K562 (cell line): ENCODE measurements at regions not wholly inside any gene's neighbourhood (a gene's known extent, or its start where the extent isn't known, plus 50 kb on each side); places are given as distances from the start of the nearest gene placed in this dataset.
A peak's percentile ranks its signal among the peaks of the same experiment; 100 is the strongest.

ENCODE experiments used
- ATAC-seq: fragments of 200-7000 bp; cut with Tn5 transposase; 3 replicates; pipeline ENCODE4 v1.9.1; 2020; ENCODE audit warnings: moderate library complexity
- BruUV-seq: library from RNA; stranded (reverse); fragments of 400-500 nt; replicated peaks from 2 replicates; lab custom pipeline; 2021; lab: Mats Ljungman, UMichigan
- CTCF ChIA-PET: fragments of 300-600 bp; formaldehyde crosslinking; extraction: SDS; loops from one replicate; lab custom pipeline; 2021; ENCODE audit warnings: low intra/inter-chr PET ratio; lab: Yijun Ruan, JAX
- POLR2A ChIA-PET: fragments of 300-600, 350-650 bp; sonication (Branson Sonifier 250); formaldehyde crosslinking; extraction: SDS; loops from one replicate; lab custom pipeline; 2021; ENCODE audit warnings: antibody characterized with exemption, inconsistent platforms; lab: Yijun Ruan, JAX
- DNase-seq, 4 experiments: peaks; one replicate each; pipeline versions ENCODE4 v3.0.0 to v3.0.0-alpha.2; 2011 to 2018; ENCODE audit warnings: low spot score in 3 of 4, mixed read lengths in 3 of 4; ENCODE audit errors: extremely low read depth in 1 of 4
- FAIRE-seq: peaks from 2 replicates; lab custom pipeline; 2011; peaks lifted over from hg19 to GRCh38; lab: Jason Lieb, UNC
- H2AFZ ChIP-seq: 2 replicates; pipeline ENCODE4 v1.6.0; 2011; ENCODE audit warnings: low read depth, low read length, control low read depth, inconsistent platforms
- H3K27ac ChIP-seq: fragments of 200-600 bp; 3 replicates; pipeline ENCODE4 v1.8.0; 2011; ENCODE audit warnings: low read depth, mild to moderate bottlenecking, control low read depth, inconsistent platforms, low read length, moderate library complexity, mixed read lengths; ENCODE audit errors: extremely low read depth
- H3K27me3 ChIP-seq, 2 experiments: fragments of 300-600 bp in 1 of 2; 2 replicates in 1 of 2; 3 replicates in 1 of 2; pipeline versions ENCODE4 v1.6.0 to v1.8.0; 2011; ENCODE audit warnings: inconsistent platforms in 2 of 2, low read length in 2 of 2, mild to moderate bottlenecking in 1 of 2, mixed read lengths in 1 of 2, moderate library complexity in 1 of 2; ENCODE audit not compliant: control insufficient read depth in 2 of 2, insufficient read depth in 2 of 2
- H3K36me3 ChIP-seq: fragments of 300-600 bp; 3 replicates; pipeline ENCODE4 v1.8.0; 2011; ENCODE audit warnings: mild to moderate bottlenecking, low read length, inconsistent platforms; ENCODE audit not compliant: control insufficient read depth, insufficient read depth
- H3K4me1 ChIP-seq, 2 experiments: fragments of 200-600 bp in 1 of 2; replicated peaks in 1 of 2; 2 replicates in 1 of 2; 3 replicates in 1 of 2; pipeline versions ENCODE4 v1.5.1 to v1.8.0; 2011; ENCODE audit warnings: inconsistent platforms in 2 of 2, low read length in 2 of 2, mild to moderate bottlenecking in 1 of 2, mixed read lengths in 1 of 2, moderate library complexity in 1 of 2; ENCODE audit not compliant: control insufficient read depth in 2 of 2, insufficient read depth in 2 of 2
- H3K4me2 ChIP-seq: 2 replicates; pipeline ENCODE4 v1.6.1; 2011; ENCODE audit warnings: low read length, control low read depth, inconsistent platforms, mixed read lengths; ENCODE audit not compliant: insufficient read depth
- H3K4me3 ChIP-seq: fragments of 200-600 bp; sonication (generic), shearing (Covaris generic); 2 replicates; pipeline ENCODE4 v1.5.1; 2016; ENCODE audit warnings: control low read depth, inconsistent platforms
- H3K79me2 ChIP-seq: fragments of 200-600 bp; 3 replicates; pipeline ENCODE4 v1.8.0; 2011; ENCODE audit warnings: low read length, inconsistent platforms; ENCODE audit not compliant: control insufficient read depth, insufficient read depth
- H3K9ac ChIP-seq, 2 experiments: 2 replicates each; pipeline versions ENCODE4 v1.6.0 to v1.6.1; 2011; ENCODE audit warnings: low read depth in 2 of 2, low read length in 2 of 2, control low read depth in 1 of 2, inconsistent platforms in 1 of 2, mild to moderate bottlenecking in 1 of 2, mixed read lengths in 1 of 2; ENCODE audit not compliant: insufficient read depth in 1 of 2
- H3K9me1 ChIP-seq: one replicate; pipeline ENCODE4 v1.6.0; 2011; ENCODE audit warnings: inconsistent platforms, mild to moderate bottlenecking, low read length, moderate library complexity; ENCODE audit not compliant: control insufficient read depth, insufficient read depth
- H3K9me3 ChIP-seq: replicated peaks from 2 replicates; pipeline ENCODE4 v1.5.1; 2011; ENCODE audit warnings: low read depth, low read length, inconsistent platforms; ENCODE audit not compliant: control insufficient read depth, insufficient read depth
- H4K20me1 ChIP-seq: replicated peaks from 2 replicates; pipeline ENCODE4 v1.6.1; 2011; ENCODE audit warnings: low read length, inconsistent platforms, mixed read lengths; ENCODE audit not compliant: control insufficient read depth, insufficient read depth
- ARID1B ChIP-seq: fragments of 450-650 bp; IDR thresholded peaks from 2 replicates; pipeline ENCODE4 v1.6.1; 2016; ENCODE audit warnings: antibody characterized with exemption, mild to moderate bottlenecking, inconsistent platforms
- CBFA2T2 ChIP-seq: fragments of 450-650 bp; conservative IDR thresholded peaks from 2 replicates; pipeline ENCODE4 v1.6.1; 2017; ENCODE audit warnings: mild to moderate bottlenecking
- CTBP1 ChIP-seq: fragments of 450-650 bp; IDR thresholded peaks from 2 replicates; pipeline ENCODE4 v1.6.1; 2016; ENCODE audit warnings: borderline replicate concordance
- FOXM1 ChIP-seq, 2 experiments: fragments of 450-650 bp in 1 of 2; sonication (generic) in 1 of 2; formaldehyde crosslinking in 1 of 2; IDR thresholded peaks; 2 replicates each; pipeline versions ENCODE4 v1.6.1 to v1.9.0; 2017 to 2022; ENCODE audit warnings: low read depth in 2 of 2, mild to moderate bottlenecking in 2 of 2, missing genetic modification reagents in 1 of 2, moderate library complexity in 1 of 2
- ILK ChIP-seq: fragments of 450-650 bp; IDR thresholded peaks from 2 replicates; pipeline ENCODE4 v1.6.1; 2016; ENCODE audit warnings: missing genetic modification characterization, low read depth, mild to moderate bottlenecking, missing compliant biosample characterization, moderate library complexity, borderline replicate concordance
- KLF10 ChIP-seq: fragments of 250-450 bp; sonication (Bioruptor Pico); IDR thresholded peaks from 2 replicates; pipeline ENCODE4 v1.6.1; 2021; ENCODE audit warnings: matching md5 sums
- MAX ChIP-seq: sonication (generic); formaldehyde crosslinking; IDR thresholded peaks from 2 replicates; pipeline ENCODE4 v1.9.0; 2022; ENCODE audit warnings: mild to moderate bottlenecking, missing genetic modification reagents
- MAZ ChIP-seq, 2 experiments: fragments of 450-650 bp in 1 of 2; sonication (generic) in 1 of 2; formaldehyde crosslinking; IDR thresholded peaks in 1 of 2; conservative IDR thresholded peaks in 1 of 2; 2 replicates each; pipeline versions ENCODE4 v1.4.0 to v1.5.0; 2020; ENCODE audit warnings: mild to moderate bottlenecking in 1 of 2, missing genetic modification reagents in 1 of 2
- MEIS2 ChIP-seq: fragments of 450-650 bp; IDR thresholded peaks from 2 replicates; pipeline ENCODE4 v1.6.1; 2014; ENCODE audit warnings: mild to moderate bottlenecking; ENCODE audit not compliant: partially characterized antibody
- NCOR1 ChIP-seq: fragments of 450-650 bp; IDR thresholded peaks from 2 replicates; pipeline ENCODE4 v1.6.1; 2016; ENCODE audit warnings: mild to moderate bottlenecking, moderate library complexity
- NFE2 ChIP-seq: IDR thresholded peaks from 2 replicates; pipeline ENCODE4 v1.6.1; 2014; ENCODE audit warnings: antibody characterized with exemption, low read depth
- NFRKB ChIP-seq: fragments of 450-650 bp; IDR thresholded peaks from 2 replicates; pipeline ENCODE4 v1.6.1; 2016; ENCODE audit warnings: low read depth
- SIRT6 ChIP-seq: IDR thresholded peaks from one replicate; pipeline ENCODE4 v1.6.1; 2012; ENCODE audit warnings: low read depth, mild to moderate bottlenecking, control low read depth, inconsistent platforms, low read length, moderate library complexity
- SMAD2 ChIP-seq: fragments of 150-350 bp; IDR thresholded peaks from 2 replicates; pipeline ENCODE4 v1.6.1; 2014; ENCODE audit warnings: low read depth, mild to moderate bottlenecking, low read length
- SMAD3 ChIP-seq: fragments of 450-650 bp; formaldehyde crosslinking; conservative IDR thresholded peaks from 2 replicates; pipeline ENCODE4 v1.4.0; 2020; ENCODE audit warnings: mild to moderate bottlenecking
- SMC3 ChIP-seq: conservative IDR thresholded peaks from 2 replicates; pipeline ENCODE4 v1.6.1; 2011; ENCODE audit warnings: low read depth, low read length, improper control_type of control experiment; ENCODE audit not compliant: insufficient read depth
- TRIM25 ChIP-seq: fragments of 450-650 bp; IDR thresholded peaks from 2 replicates; pipeline ENCODE4 v1.7.0; 2016; ENCODE audit warnings: borderline replicate concordance
- ZBTB9 ChIP-seq: fragments of 450-650 bp; formaldehyde crosslinking; IDR thresholded peaks from 2 replicates; pipeline ENCODE4 v1.4.0; 2020; ENCODE audit warnings: mild to moderate bottlenecking, moderate library complexity
- ZNF766 ChIP-seq: fragments of 200-800 bp; sonication (Bioruptor generic); conservative IDR thresholded peaks from 2 replicates; pipeline ENCODE4 v1.6.1; 2016; ENCODE audit warnings: missing genetic modification characterization, missing compliant biosample characterization
- ZNF77 ChIP-seq: fragments of 250-450 bp; sonication (Bioruptor Pico); IDR thresholded peaks from 2 replicates; pipeline ENCODE4 v1.5.0; 2020
- WGBS: fragments of 100-300 bp; shearing (Covaris generic); methylation state at CpG from one replicate; pipeline ENCODE4 v1.1.6; 2016; ENCODE audit warnings: low coverage, mixed read lengths; ENCODE audit not compliant: insufficient coverage; ENCODE audit errors: missing lambda C conversion rate; 5-methylcytosine and 5-hydroxymethylcytosine counted together
- in situ Hi-C: fragments of 300-500 bp; cut with MboI; formaldehyde crosslinking; loops from 4 replicates; pipeline ENCODE4 v1.15.0; 2018; ENCODE audit warnings: inconsistent platforms, mixed read lengths
- intact Hi-C: fragments of 100-400 bp; cut with micrococcal nuclease; formaldehyde crosslinking; loops from 2 replicates; pipeline ENCODE4 v1.14.2; 2022

GRCh38 chr7:113004726-113005454 lies 81.7 kb downstream of the GPR85 start:
- Histone ChIP-seq H3K27me3 (no peaks in the 10 kb centered on the region), H3K9me3 (no peaks in the 10 kb centered on the region), H3K36me3 (no peaks in the 10 kb centered on the region), H3K4me1 (peaks cover 0 to 6% of the 10 kb centered on the region in 2 experiments; a peak in 2 of 5 replicates), H3K4me3 (no peak overlapping the region), H3K9me1 (no peaks in the 10 kb centered on the region), H4K20me1 (no peaks in the 10 kb centered on the region), H3K4me2 (no peak overlapping the region), H3K79me2 (no peaks in the 10 kb centered on the region), H2AFZ (no peak overlapping the region), H3K27ac (no peak overlapping the region), H3K9ac (no peak overlapping the region)
- ChIA-PET POLR2A (no interaction called here), CTCF (no interaction called here)
- no TSS peak for BruUV-seq
- WGBS: 0% methylated on average over 4 of the region's 4 CpGs
- ATAC-seq: no peak
- peak in 1 of 4 experiments; percentile 38 for DNase-seq
- in situ Hi-C loops: loop anchor here (25.0 kb wide), 2 partner anchors 407 to 707 kb away; no protein-coding TSS in a partner anchor
- intact Hi-C loops: no loop called here
- FAIRE-seq: no peak
- TF ChIP-seq FOXM1 (IDR thresholded peaks at IDR 0.05; ENCODE audit: low read depth) (no peak), FOXM1 (CRISPR knock-in tag; IDR thresholded peaks at IDR 0.05; ENCODE audit: low read depth) (no peak), CBFA2T2 (peak; percentile 46), KLF10 (no peak), NFE2 (no peak), CTBP1 (no peak), ZNF766 (CRISPR knock-in tag) (0 out of 2 replicates have a peak, but pooled peaks have one; percentile 49), SIRT6 (no peak), SMC3 (no peak), SMAD2 (no peak), MAX (CRISPR knock-in tag) (no peak), ZNF77 (CRISPR knock-in tag) (no peak), ILK (tag) (no peak), MAZ (CRISPR knock-in tag; conservative IDR thresholded peaks at IDR 0.05 in 1 of 2, IDR thresholded peaks at IDR 0.05 in 1 of 2) (0 out of 4 replicates have a peak, but pooled peaks of 1 of the 2 experiments have one; percentile 18), SMAD3 (no peak), MEIS2 (peak; percentile 10), ARID1B (peak; percentile 16; the same call in 1 of the 2 replicates), TRIM25 (no peak), ZBTB9 (no peak), NCOR1 (0 out of 2 replicates have a peak, but pooled peaks have one; percentile 16), NFRKB (no peak)
